Pons (tissue), 1 donor: ENCODE measurements at regions not wholly inside any gene's neighbourhood (a gene's known extent, or its start where the extent isn't known, plus 50 kb on each side); places are given as distances from the start of the nearest gene placed in this dataset.
"Not testable (repeated sequence)": the region's sequence is repeated elsewhere in the genome, so short reads cannot be mapped to it uniquely, and the experiment has no call there.

Source experiments
- DNase-seq: peaks from one replicate; pipeline ENCODE4 v3.0.0-alpha.2; 2016; ENCODE audit warnings: low spot score

- DNase-seq: no peak
These were observed 113.8 kb downstream of the ADRA2C start for GRCh38 chr4:3879681-3880614.

- DNase-seq: peak; percentile 19
These were observed 114.5 kb downstream of the ADRA2C start for GRCh38 chr4:3880615-3881120.

GRCh38 chr4:3882316-3882885 lies 116.2 kb downstream of the ADRA2C start:
- DNase-seq: not testable (repeated sequence)

GRCh38 chr4:3884261-3884660 lies 118.1 kb downstream of the ADRA2C start:
- DNase-seq: not testable (repeated sequence)

- DNase-seq: not testable (repeated sequence)
These were observed 127.4 kb downstream of the ADRA2C start for GRCh38 chr4:3893590-3893989.

- DNase-seq: not testable (repeated sequence)
These were observed 128.1 kb downstream of the ADRA2C start for GRCh38 chr4:3894086-3894959.

GRCh38 chr4:3896441-3896840 lies 130.3 kb downstream of the ADRA2C start:
- no peak for DNase-seq

GRCh38 chr4:3896871-3897578 lies 130.8 kb downstream of the ADRA2C start:
- not testable (repeated sequence) for DNase-seq

GRCh38 chr4:3898098-3898497 lies 131.9 kb downstream of the ADRA2C start:
- DNase-seq: no peak

GRCh38 chr4:3898928-3899327 lies 132.7 kb downstream of the ADRA2C start:
- DNase-seq: not testable (repeated sequence)

GRCh38 chr4:3904264-3904955 lies 138.2 kb downstream of the ADRA2C start:
- not testable (repeated sequence) for DNase-seq

GRCh38 chr4:3909616-3910015 lies 143.4 kb downstream of the ADRA2C start:
- not testable (repeated sequence) for DNase-seq

GRCh38 chr4:3910161-3910950 lies 144.2 kb downstream of the ADRA2C start:
- DNase-seq: not testable (repeated sequence)

GRCh38 chr4:3911252-3911856 lies 145.2 kb downstream of the ADRA2C start:
- DNase-seq: no peak

- DNase-seq: not testable (repeated sequence)
These were observed 148.3 kb downstream of the ADRA2C start for GRCh38 chr4:3914511-3914910.

- not testable (repeated sequence) for DNase-seq
These were observed 153.3 kb downstream of the ADRA2C start for GRCh38 chr4:3919509-3919908.

- DNase-seq: not testable (repeated sequence)
These were observed 155.7 kb downstream of the ADRA2C start for GRCh38 chr4:3921902-3922301.

- not testable (repeated sequence) for DNase-seq
These were observed 159.7 kb downstream of the ADRA2C start for GRCh38 chr4:3925841-3926240.

- not testable (repeated sequence) for DNase-seq
These were observed 160.1 kb downstream of the ADRA2C start for GRCh38 chr4:3926271-3926670.
